Peyer's patch (tissue), 4 donors: ENCODE measurements at regions not wholly inside any gene's neighbourhood (a gene's known extent, or its start where the extent isn't known, plus 50 kb on each side); places are given as distances from the start of the nearest gene placed in this dataset.

Experiments
- DNase-seq, 3 donors: peaks; one replicate each; pipeline ENCODE4 v3.0.0-alpha.2; 2017 to 2019
- H3K27ac ChIP-seq, 4 donors: fragments of 200-600 bp; sonication (generic); one replicate each; pipeline ENCODE4 v1.5.1; 2016 to 2019
- H3K27me3 ChIP-seq, 2 donors: fragments of 200-600 bp; sonication (generic); one replicate each; pipeline ENCODE4 v1.5.1; 2019
- H3K36me3 ChIP-seq, 3 donors: fragments of 200-600 bp; sonication (generic); one replicate each; pipeline ENCODE4 v1.5.1; 2016 to 2019
- H3K4me1 ChIP-seq, 4 donors: fragments of 200-600 bp; sonication (generic); one replicate each; pipeline ENCODE4 v1.5.1; 2016 to 2019
- H3K4me3 ChIP-seq, 4 donors: fragments of 200-600 bp; sonication (generic); 1 replicate in 3 of 4; 2 replicates in 1 of 4; pipeline ENCODE4 v1.5.1; 2016 to 2019; ENCODE audit warnings: mild to moderate bottlenecking in 1 of 4
- H3K9me3 ChIP-seq, 4 donors: fragments of 200-600 bp; sonication (generic); one replicate each; pipeline ENCODE4 v1.5.1; 2016 to 2019; ENCODE audit warnings: mild to moderate bottlenecking in 1 of 4
- POLR2A ChIP-seq, 2 donors: fragments of 450-650 bp; IDR thresholded peaks; one replicate each; pipeline ENCODE4 v1.5.1; 2017; ENCODE audit warnings: antibody characterized with exemption in 2 of 2, mild to moderate bottlenecking in 2 of 2, moderate library complexity in 2 of 2
- TF ChIP-seq, protein P1 (sequence below), 6 experiments: fragments of 450-650 bp in 4 of 6; fragments of 200-600 bp in 2 of 6; sonication (generic) in 1 of 6; IDR thresholded peaks; one replicate each; pipeline ENCODE4 v1.5.1; 2017 to 2019; ENCODE audit warnings: antibody characterized with exemption in 6 of 6, mild to moderate bottlenecking in 3 of 6, moderate library complexity in 1 of 6

- peak in 1 of 3 donors; percentile 19 for DNase-seq
- no peaks in the 10 kb centered on the region for H3K4me1 ChIP-seq
- TF ChIP-seq, protein P1, sequence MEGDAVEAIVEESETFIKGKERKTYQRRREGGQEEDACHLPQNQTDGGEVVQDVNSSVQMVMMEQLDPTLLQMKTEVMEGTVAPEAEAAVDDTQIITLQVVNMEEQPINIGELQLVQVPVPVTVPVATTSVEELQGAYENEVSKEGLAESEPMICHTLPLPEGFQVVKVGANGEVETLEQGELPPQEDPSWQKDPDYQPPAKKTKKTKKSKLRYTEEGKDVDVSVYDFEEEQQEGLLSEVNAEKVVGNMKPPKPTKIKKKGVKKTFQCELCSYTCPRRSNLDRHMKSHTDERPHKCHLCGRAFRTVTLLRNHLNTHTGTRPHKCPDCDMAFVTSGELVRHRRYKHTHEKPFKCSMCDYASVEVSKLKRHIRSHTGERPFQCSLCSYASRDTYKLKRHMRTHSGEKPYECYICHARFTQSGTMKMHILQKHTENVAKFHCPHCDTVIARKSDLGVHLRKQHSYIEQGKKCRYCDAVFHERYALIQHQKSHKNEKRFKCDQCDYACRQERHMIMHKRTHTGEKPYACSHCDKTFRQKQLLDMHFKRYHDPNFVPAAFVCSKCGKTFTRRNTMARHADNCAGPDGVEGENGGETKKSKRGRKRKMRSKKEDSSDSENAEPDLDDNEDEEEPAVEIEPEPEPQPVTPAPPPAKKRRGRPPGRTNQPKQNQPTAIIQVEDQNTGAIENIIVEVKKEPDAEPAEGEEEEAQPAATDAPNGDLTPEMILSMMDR (IDR thresholded peaks at IDR 0.05), result no peak
- TF ChIP-seq POLR2A (IDR thresholded peaks at IDR 0.05), result no peak
- no peak overlapping the region for H3K4me3 ChIP-seq
- H3K36me3 ChIP-seq, result no peaks in the 10 kb centered on the region
- H3K9me3 ChIP-seq, result no peaks in the 10 kb centered on the region
- no peaks in the 10 kb centered on the region for H3K27me3 ChIP-seq
- H3K27ac ChIP-seq, result no peak overlapping the region
These were observed 158.7 kb upstream of the ZNF507 start for GRCh38 chr19:32186542-32187330.

GRCh38 chr19:32188921-32189320, 156.5 kb upstream of the ZNF507 start:
- Histone ChIP-seq H3K27me3 (no peaks in the 10 kb centered on the region), H3K9me3 (no peaks in the 10 kb centered on the region), H3K27ac (no peak overlapping the region), H3K4me3 (no peak overlapping the region), H3K4me1 (no peaks in the 10 kb centered on the region), H3K36me3 (no peaks in the 10 kb centered on the region)
- no peak for DNase-seq
- no peak for TF ChIP-seq POLR2A (IDR thresholded peaks at IDR 0.05)
- TF ChIP-seq, protein P1 (IDR thresholded peaks at IDR 0.05), result no peak

- Histone ChIP-seq H3K9me3 (no peaks in the 10 kb centered on the region), H3K4me1 (no peaks in the 10 kb centered on the region)
These were observed 155.3 kb upstream of the ZNF507 start for GRCh38 chr19:32189956-32190706.

DNA sequence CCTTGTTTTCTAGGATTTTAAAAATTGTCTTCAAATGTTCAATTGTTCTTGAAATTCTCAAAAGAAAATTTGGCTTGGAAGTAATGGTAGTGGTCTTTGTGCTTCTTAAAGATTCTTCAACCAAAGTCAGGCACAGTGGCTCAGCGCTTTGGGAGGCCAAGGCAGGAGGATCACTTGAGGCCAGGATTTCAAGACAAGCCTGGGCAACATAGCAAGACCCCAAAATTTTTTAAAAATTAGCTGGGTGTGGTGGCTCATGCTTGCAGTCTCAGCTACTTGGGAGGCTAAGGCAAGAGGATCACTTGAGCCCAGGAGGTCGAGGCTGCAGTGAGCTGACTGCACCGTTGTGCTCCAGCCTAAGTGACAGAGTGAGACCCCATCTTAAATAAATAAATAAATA, 153.5 kb upstream of the ZNF507 start:
- TF ChIP-seq, protein P1 (IDR thresholded peaks at IDR 0.05), result no peak
- TF ChIP-seq POLR2A (IDR thresholded peaks at IDR 0.05), result no peak
- Histone ChIP-seq H3K27ac (no peak overlapping the region), H3K9me3 (no peaks in the 10 kb centered on the region), H3K4me3 (no peak overlapping the region), H3K36me3 (no peaks in the 10 kb centered on the region), H3K4me1 (no peaks in the 10 kb centered on the region), H3K27me3 (no peaks in the 10 kb centered on the region)
- no peak for DNase-seq

More at GRCh38 chr19:32189956-32190706, 155.3 kb upstream of the ZNF507 start:
- Histone ChIP-seq H3K27me3 (no peaks in the 10 kb centered on the region), H3K27ac (no peak overlapping the region), H3K36me3 (no peaks in the 10 kb centered on the region), H3K4me3 (no peak overlapping the region)
- TF ChIP-seq, protein P1 (IDR thresholded peaks at IDR 0.05), result no peak
- TF ChIP-seq POLR2A (IDR thresholded peaks at IDR 0.05), result no peak
- peak in 1 of 3 donors; percentile 15 for DNase-seq

GRCh38 chr19:32195706-32196610, 149.5 kb upstream of the ZNF507 start:
- Histone ChIP-seq H3K4me1 (no peaks in the 10 kb centered on the region), H3K4me3 (no peak overlapping the region), H3K36me3 (no peaks in the 10 kb centered on the region), H3K27ac (no peak overlapping the region), H3K27me3 (no peaks in the 10 kb centered on the region), H3K9me3 (no peaks in the 10 kb centered on the region)
- no peak for TF ChIP-seq POLR2A (IDR thresholded peaks at IDR 0.05)
- TF ChIP-seq, protein P1 (IDR thresholded peaks at IDR 0.05), result no peak
- no peak for DNase-seq
